Germinal center (tissue), 1 donor: ENCODE measurements at regions not wholly inside any gene's neighbourhood (a gene's known extent, or its start where the extent isn't known, plus 50 kb on each side); places are given as distances from the start of the nearest gene placed in this dataset.
A peak's percentile ranks its signal among the peaks of the same experiment; 100 is the strongest.

Experiments
- DNase-seq: peaks from one replicate; pipeline ENCODE4 v3.0.0; 2012; ENCODE audit warnings: mixed read lengths, low spot score

GRCh38 chr12:124489915-124490583 is 77.4 kb downstream of the NCOR2 start:
- no peak for DNase-seq

GRCh38 chr12:124489220-124489619 is 78.2 kb downstream of the NCOR2 start:
- DNase-seq = no peak

- DNase-seq = no peak
Observed at GRCh38 chr12:124488520-124488919, 78.9 kb downstream of the NCOR2 start.

GRCh38 chr12:124487834-124488165 is 79.6 kb downstream of the NCOR2 start:
- DNase-seq = no peak

GRCh38 chr12:124487066-124487833 is 80.2 kb downstream of the NCOR2 start:
- DNase-seq = no peak

GRCh38 chr12:124486346-124486963 is 81.0 kb downstream of the NCOR2 start:
- no peak for DNase-seq

- DNase-seq = no peak
Observed at GRCh38 chr12:124485371-124485770, 82.0 kb downstream of the NCOR2 start.

- DNase-seq = peak; percentile 47
Observed at GRCh38 chr12:124484526-124484953, 82.9 kb downstream of the NCOR2 start.

GRCh38 chr12:124484067-124484466 is 83.3 kb downstream of the NCOR2 start:
- no peak for DNase-seq

- DNase-seq = no peak
Observed at GRCh38 chr12:124482901-124483799, 84.3 kb downstream of the NCOR2 start.

- no peak for DNase-seq
Observed at GRCh38 chr12:124482567-124482893, 84.9 kb downstream of the NCOR2 start.

GRCh38 chr12:124481772-124482566 is 85.4 kb downstream of the NCOR2 start:
- DNase-seq = no peak

GRCh38 chr12:124481257-124481750 is 86.1 kb downstream of the NCOR2 start:
- DNase-seq = no peak

GRCh38 chr12:124480469-124481256 is 86.7 kb downstream of the NCOR2 start:
- no peak for DNase-seq

- no peak for DNase-seq
Observed at GRCh38 chr12:124479680-124480468, 87.5 kb downstream of the NCOR2 start.

GRCh38 chr12:124478985-124479645 is 88.3 kb downstream of the NCOR2 start:
- DNase-seq = no peak

GRCh38 chr12:124478416-124478815 is 89.0 kb downstream of the NCOR2 start:
- no peak for DNase-seq

GRCh38 chr12:124477107-124477915 is 90.1 kb downstream of the NCOR2 start:
- no peak for DNase-seq
